Keratinocyte (primary cell): ENCODE measurements at regions not wholly inside any gene's neighbourhood (a gene's known extent, or its start where the extent isn't known, plus 50 kb on each side); places are given as distances from the start of the nearest gene placed in this dataset.
A peak's percentile ranks its signal among the peaks of the same experiment; 100 is the strongest.

Experiments used
- DNase-seq: peaks from one replicate; pipeline ENCODE4 v3.0.0-alpha.2; 2011; ENCODE audit warnings: low read depth, missing footprints, low spot score
- FAIRE-seq: peaks from 2 replicates; lab custom pipeline; 2011; peaks lifted over from hg19 to GRCh38; lab: Jason Lieb, UNC
- H2AFZ ChIP-seq: 2 replicates; pipeline ENCODE4 v1.6.0; 2012; ENCODE audit warnings: low read length, control low read depth, inconsistent platforms; ENCODE audit not compliant: control insufficient read depth
- H3K27ac ChIP-seq: 2 replicates; pipeline ENCODE4 v1.5.1; 2011; ENCODE audit warnings: low read length; ENCODE audit not compliant: control insufficient read depth, insufficient read depth
- H3K27me3 ChIP-seq: 3 replicates; pipeline ENCODE4 v1.6.0; 2011; ENCODE audit warnings: low read length; ENCODE audit not compliant: control insufficient read depth, insufficient read depth; ENCODE audit errors: extremely low read depth
- H3K36me3 ChIP-seq, 2 experiments: 2 replicates in 1 of 2; 3 replicates in 1 of 2; pipeline ENCODE4 v1.5.1; 2011; ENCODE audit warnings: low read length in 2 of 2, mild to moderate bottlenecking in 1 of 2; ENCODE audit not compliant: control insufficient read depth in 2 of 2, insufficient read depth in 2 of 2; ENCODE audit errors: extremely low read depth in 1 of 2
- H3K4me1 ChIP-seq: 3 replicates; pipeline ENCODE4 v1.5.1; 2011; ENCODE audit warnings: low read length; ENCODE audit not compliant: control insufficient read depth, insufficient read depth; ENCODE audit errors: extremely low read depth
- H3K4me2 ChIP-seq: 3 replicates; pipeline ENCODE4 v1.6.0; 2011; ENCODE audit warnings: low read depth, low read length; ENCODE audit not compliant: control insufficient read depth, insufficient read depth; ENCODE audit errors: extremely low read depth
- H3K4me3 ChIP-seq, 3 experiments: fragments of 200-600 bp in 1 of 3; sonication (generic) in 1 of 3; 2 replicates in 2 of 3; 3 replicates in 1 of 3; pipeline ENCODE4 v1.5.1; 2011 to 2016; ENCODE audit warnings: low read length in 3 of 3, mild to moderate bottlenecking in 3 of 3, control low read depth in 2 of 3, inconsistent platforms in 1 of 3, low read depth in 1 of 3, mixed read lengths in 1 of 3, mixed run types in 1 of 3, moderate library complexity in 1 of 3; ENCODE audit not compliant: control insufficient read depth in 2 of 3, insufficient read depth in 2 of 3; ENCODE audit errors: extremely low read depth in 1 of 3
- H3K79me2 ChIP-seq: 2 replicates; pipeline ENCODE4 v1.6.0; 2012; ENCODE audit warnings: low read length; ENCODE audit not compliant: control insufficient read depth, insufficient read depth
- H3K9ac ChIP-seq: 3 replicates; pipeline ENCODE4 v1.6.0; 2011; ENCODE audit warnings: low read length; ENCODE audit not compliant: control insufficient read depth, insufficient read depth; ENCODE audit errors: extremely low read depth
- H3K9me1 ChIP-seq: 3 replicates; pipeline ENCODE4 v1.6.0; 2011; ENCODE audit warnings: low read length; ENCODE audit not compliant: control insufficient read depth, insufficient read depth; ENCODE audit errors: extremely low read depth
- H3K9me3 ChIP-seq: 2 replicates; pipeline ENCODE4 v1.5.1; 2012; ENCODE audit warnings: low read depth, low read length; ENCODE audit not compliant: control insufficient read depth
- H4K20me1 ChIP-seq: 3 replicates; pipeline ENCODE4 v1.6.0; 2011; ENCODE audit warnings: low read length; ENCODE audit not compliant: control insufficient read depth, insufficient read depth; ENCODE audit errors: extremely low read depth
- CTCF ChIP-seq, 3 experiments: IDR thresholded peaks in 1 of 3; conservative IDR thresholded peaks in 1 of 3; optimal IDR thresholded peaks in 1 of 3; 2 replicates in 2 of 3; 3 replicates in 1 of 3; pipeline versions ENCODE3 to v1.5.1; 2011; ENCODE audit warnings: low read length in 3 of 3, mild to moderate bottlenecking in 3 of 3, moderate library complexity in 2 of 3, control low read depth in 1 of 3, inconsistent platforms in 1 of 3; ENCODE audit not compliant: insufficient read depth in 2 of 3; ENCODE audit errors: extremely low read depth in 1 of 3
- EZH2 ChIP-seq: IDR thresholded peaks from one replicate; pipeline ENCODE4 v1.6.1; 2012; ENCODE audit warnings: inconsistent platforms, mild to moderate bottlenecking, low read length, moderate library complexity
- dilution Hi-C: fragments of 300-500 bp; cut with MboI; formaldehyde crosslinking; loops from one replicate; pipeline ENCODE4 v1.7.0; 2020; ENCODE audit warnings: low sequenced_read_pairs; ENCODE audit not compliant: extremely low pct_ligation_motif_present

- Histone ChIP-seq H3K4me1 (peaks cover 25% of the 10 kb centered on the region), H3K9me1 (no peaks in the 10 kb centered on the region), H3K36me3 (no peaks in the 10 kb centered on the region), H3K9me3 (no peaks in the 10 kb centered on the region), H2AFZ (no peak overlapping the region), H3K27ac (peak overlapping the region; percentile 84), H3K9ac (peak overlapping the region; percentile 74), H3K4me3 (no peak overlapping the region), H3K4me2 (peak overlapping the region; percentile 58), H3K79me2 (no peaks in the 10 kb centered on the region), H4K20me1 (no peaks in the 10 kb centered on the region), H3K27me3 (no peaks in the 10 kb centered on the region)
- no peak for TF ChIP-seq CTCF (optimal IDR thresholded peaks at IDR 0.05 in 1 of 3, IDR thresholded peaks at IDR 0.05 in 1 of 3, conservative IDR thresholded peaks at IDR 0.05 in 1 of 3; ENCODE audit: extremely low read depth in 1 of 3, insufficient read depth in 2 of 3, low read length in 3 of 3)
- no peak for TF ChIP-seq EZH2
- DNase-seq (no peak), FAIRE-seq (no peak)
- dilution Hi-C loops, result no loop called here
Measured at GRCh38 chr1:8211251-8211882, 106.5 kb upstream of the SLC45A1 start.

GRCh38 chr1:8207202-8207601 is 110.7 kb upstream of the SLC45A1 start:
- H3K27me3 ChIP-seq, result no peaks in the 10 kb centered on the region
- H4K20me1 ChIP-seq, result no peaks in the 10 kb centered on the region
- no peaks in the 10 kb centered on the region for H3K9me1 ChIP-seq
- no peak overlapping the region for H3K9ac ChIP-seq
- no peaks in the 10 kb centered on the region for H3K79me2 ChIP-seq
- no peak overlapping the region for H3K4me3 ChIP-seq
- H3K9me3 ChIP-seq, result no peaks in the 10 kb centered on the region
- H3K36me3 ChIP-seq, result no peaks in the 10 kb centered on the region
- peaks cover 39% of the 10 kb centered on the region for H3K4me1 ChIP-seq
- no peak overlapping the region for H3K27ac ChIP-seq
- no peak overlapping the region for H3K4me2 ChIP-seq
- TF ChIP-seq CTCF (optimal IDR thresholded peaks at IDR 0.05 in 1 of 3, IDR thresholded peaks at IDR 0.05 in 1 of 3, conservative IDR thresholded peaks at IDR 0.05 in 1 of 3; ENCODE audit: extremely low read depth in 1 of 3, insufficient read depth in 2 of 3, low read length in 3 of 3) (no peak), EZH2 (no peak)
- dilution Hi-C loops, result no loop called here
- DNase-seq, result no peak
- no peak overlapping the region for H2AFZ ChIP-seq
- FAIRE-seq, result no peak
